ENCODE measurements at regions not wholly inside any gene's neighbourhood (a gene's known extent, or its start where the extent isn't known, plus 50 kb on each side); places are given as distances from the start of the nearest gene placed in this dataset.

GRCh38 chr4:67346654-67347053, 198.6 kb downstream of the CENPC start:
- DNase-seq = no peak
- H3K36me3 ChIP-seq = no peaks in the 10 kb centered on the region
- H3K27me3 ChIP-seq = no peaks in the 10 kb centered on the region
- TF ChIP-seq POLR2A (IDR thresholded peaks at IDR 0.05) = no peak
- TF ChIP-seq CTCF (IDR thresholded peaks at IDR 0.05) = no peak
- no peak overlapping the region for H3K4me3 ChIP-seq
- H3K9me3 ChIP-seq = no peaks in the 10 kb centered on the region
- intact Hi-C loops (cut with DNase I; ENCODE audit: low total_unique reads) = no loop called here
- H3K4me1 ChIP-seq = no peaks in the 10 kb centered on the region
- H3K27ac ChIP-seq = no peak overlapping the region

GRCh38 chr4:67344594-67345380, 200.5 kb downstream of the CENPC start:
- Histone ChIP-seq H3K9me3 (no peaks in the 10 kb centered on the region), H3K36me3 (no peaks in the 10 kb centered on the region), H3K27ac (no peak overlapping the region), H3K4me3 (no peak overlapping the region), H3K4me1 (no peaks in the 10 kb centered on the region), H3K27me3 (no peaks in the 10 kb centered on the region)
- DNase-seq = no peak
- no peak for TF ChIP-seq POLR2A (IDR thresholded peaks at IDR 0.05)
- no peak for TF ChIP-seq CTCF (IDR thresholded peaks at IDR 0.05)
- intact Hi-C loops (cut with DNase I; ENCODE audit: low total_unique reads) = no loop called here

GRCh38 chr4:67343199-67343598, 202.1 kb downstream of the CENPC start:
- no peak for DNase-seq
- H3K27ac ChIP-seq = no peak overlapping the region

GRCh38 chr4:67342291-67342690, 203.0 kb downstream of the CENPC start:
- no peak overlapping the region for H3K27ac ChIP-seq
- H3K36me3 ChIP-seq = no peaks in the 10 kb centered on the region
- H3K9me3 ChIP-seq = no peaks in the 10 kb centered on the region
- no peaks in the 10 kb centered on the region for H3K27me3 ChIP-seq
- no peak for DNase-seq
- H3K4me1 ChIP-seq = no peaks in the 10 kb centered on the region
- H3K4me3 ChIP-seq = no peak overlapping the region
- intact Hi-C loops (cut with DNase I; ENCODE audit: low total_unique reads) = no loop called here
- TF ChIP-seq CTCF (IDR thresholded peaks at IDR 0.05) (no peak), POLR2A (IDR thresholded peaks at IDR 0.05) (no peak)

More at GRCh38 chr4:67343199-67343598, 202.1 kb downstream of the CENPC start:
- Histone ChIP-seq H3K9me3 (no peaks in the 10 kb centered on the region), H3K36me3 (no peaks in the 10 kb centered on the region), H3K27me3 (no peaks in the 10 kb centered on the region), H3K4me1 (no peaks in the 10 kb centered on the region), H3K4me3 (no peak overlapping the region)
- no peak for TF ChIP-seq CTCF (IDR thresholded peaks at IDR 0.05)
- no peak for TF ChIP-seq POLR2A (IDR thresholded peaks at IDR 0.05)
- intact Hi-C loops (cut with DNase I; ENCODE audit: low total_unique reads) = no loop called here

- intact Hi-C loops (cut with DNase I; ENCODE audit: low total_unique reads) = no loop called here
- no peaks in the 10 kb centered on the region for H3K27me3 ChIP-seq
- no peaks in the 10 kb centered on the region for H3K4me1 ChIP-seq
- DNase-seq = no peak
- H3K4me3 ChIP-seq = no peak overlapping the region
- TF ChIP-seq CTCF (IDR thresholded peaks at IDR 0.05) (no peak), POLR2A (IDR thresholded peaks at IDR 0.05) (no peak)
- H3K36me3 ChIP-seq = no peaks in the 10 kb centered on the region
- H3K27ac ChIP-seq = no peak overlapping the region
- no peaks in the 10 kb centered on the region for H3K9me3 ChIP-seq
Measured at GRCh38 chr4:67333664-67334063, 211.6 kb downstream of the CENPC start.

Measured in uterus (tissue), 3 donors.